ENCODE measurements at regions not wholly inside any gene's neighbourhood (a gene's known extent, or its start where the extent isn't known, plus 50 kb on each side); places are given as distances from the start of the nearest gene placed in this dataset.

- H3K4me3 Mint-ChIP-seq: no peak overlapping the region
- no peak for TF ChIP-seq CTCF (IDR thresholded peaks at IDR 0.05; ENCODE audit: unreplicated experiment in 3 of 3)
- peaks cover 4% of the 10 kb centered on the region for H3K9me3 Mint-ChIP-seq
- no peak overlapping the region for H3K27ac Mint-ChIP-seq
- H3K36me3 Mint-ChIP-seq (ENCODE audit: low read depth): no peaks in the 10 kb centered on the region
- peaks cover 7% of the 10 kb centered on the region for H3K27me3 Mint-ChIP-seq (ENCODE audit: low read depth)
- peaks cover 27% of the 10 kb centered on the region for H3K4me1 Mint-ChIP-seq
Observed at GRCh38 chr2:240197462-240198139, 57.1 kb upstream of the OTOS start.

GRCh38 chr2:240198226-240198625, 57.8 kb upstream of the OTOS start:
- peaks cover 29% of the 10 kb centered on the region for H3K4me1 Mint-ChIP-seq
- no peak overlapping the region for H3K27ac Mint-ChIP-seq
- H3K36me3 Mint-ChIP-seq (ENCODE audit: low read depth): no peaks in the 10 kb centered on the region
- H3K4me3 Mint-ChIP-seq: no peak overlapping the region
- no peak for TF ChIP-seq CTCF (IDR thresholded peaks at IDR 0.05; ENCODE audit: unreplicated experiment in 3 of 3)
- H3K27me3 Mint-ChIP-seq (ENCODE audit: low read depth): peaks cover 9% of the 10 kb centered on the region
- H3K9me3 Mint-ChIP-seq: peaks cover 4% of the 10 kb centered on the region

GRCh38 chr2:240199133-240199870, 58.8 kb upstream of the OTOS start:
- H3K27me3 Mint-ChIP-seq (ENCODE audit: low read depth): peaks cover 13% of the 10 kb centered on the region
- H3K36me3 Mint-ChIP-seq (ENCODE audit: low read depth): no peaks in the 10 kb centered on the region
- peaks cover 4% of the 10 kb centered on the region for H3K9me3 Mint-ChIP-seq
- no peak for TF ChIP-seq CTCF (IDR thresholded peaks at IDR 0.05; ENCODE audit: unreplicated experiment in 3 of 3)
- H3K4me3 Mint-ChIP-seq: no peak overlapping the region
- no peak overlapping the region for H3K27ac Mint-ChIP-seq
- peaks cover 28% of the 10 kb centered on the region for H3K4me1 Mint-ChIP-seq

GRCh38 chr2:240200230-240201051, 60.0 kb upstream of the OTOS start:
- H3K4me1 Mint-ChIP-seq: peaks cover 24% of the 10 kb centered on the region
- H3K27me3 Mint-ChIP-seq (ENCODE audit: low read depth): peaks cover 13% of the 10 kb centered on the region
- H3K4me3 Mint-ChIP-seq: peak overlapping the region in 2 of 3 experiments; percentile 3 to 15
- no peaks in the 10 kb centered on the region for H3K36me3 Mint-ChIP-seq (ENCODE audit: low read depth)
- TF ChIP-seq CTCF (IDR thresholded peaks at IDR 0.05; ENCODE audit: unreplicated experiment in 3 of 3): no peak
- H3K9me3 Mint-ChIP-seq: peaks cover 4% of the 10 kb centered on the region
- H3K27ac Mint-ChIP-seq: peak overlapping the region; percentile 75 to 81 (median 78)

GRCh38 chr2:240201866-240202265, 61.4 kb upstream of the OTOS start:
- Mint-ChIP-seq H3K4me3 (no peak overlapping the region), H3K9me3 (peaks cover 11% of the 10 kb centered on the region), H3K36me3 (ENCODE audit: low read depth) (no peaks in the 10 kb centered on the region), H3K27me3 (ENCODE audit: low read depth) (peaks cover 10% of the 10 kb centered on the region), H3K27ac (no peak overlapping the region), H3K4me1 (peaks cover 24% of the 10 kb centered on the region)
- no peak for TF ChIP-seq CTCF (IDR thresholded peaks at IDR 0.05; ENCODE audit: unreplicated experiment in 3 of 3)
